ENCODE measurements at regions not wholly inside any gene's neighbourhood (a gene's known extent, or its start where the extent isn't known, plus 50 kb on each side); places are given as distances from the start of the nearest gene placed in this dataset.

DNA sequence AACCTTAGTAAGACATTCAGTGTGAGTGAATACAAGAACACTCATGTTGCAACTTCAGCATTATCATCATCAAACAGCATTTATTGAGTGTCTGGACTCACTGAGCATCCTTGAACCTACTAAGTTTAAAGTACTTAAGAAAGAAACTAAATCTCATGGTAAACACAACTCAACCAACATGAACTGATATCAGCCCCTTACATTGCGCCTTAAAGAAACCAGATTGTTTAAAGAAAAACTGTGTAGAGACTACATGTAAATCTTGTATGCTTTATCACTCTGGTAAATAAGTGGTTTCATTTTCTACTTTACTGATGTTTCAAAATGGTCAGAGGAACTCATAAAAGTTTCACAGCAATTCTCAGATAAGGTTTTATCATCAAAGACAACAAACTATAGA lies 157.5 kb upstream of the FERD3L start:
- TF ChIP-seq POLR2A (IDR thresholded peaks at IDR 0.05): no peak
- TF ChIP-seq, protein P1, sequence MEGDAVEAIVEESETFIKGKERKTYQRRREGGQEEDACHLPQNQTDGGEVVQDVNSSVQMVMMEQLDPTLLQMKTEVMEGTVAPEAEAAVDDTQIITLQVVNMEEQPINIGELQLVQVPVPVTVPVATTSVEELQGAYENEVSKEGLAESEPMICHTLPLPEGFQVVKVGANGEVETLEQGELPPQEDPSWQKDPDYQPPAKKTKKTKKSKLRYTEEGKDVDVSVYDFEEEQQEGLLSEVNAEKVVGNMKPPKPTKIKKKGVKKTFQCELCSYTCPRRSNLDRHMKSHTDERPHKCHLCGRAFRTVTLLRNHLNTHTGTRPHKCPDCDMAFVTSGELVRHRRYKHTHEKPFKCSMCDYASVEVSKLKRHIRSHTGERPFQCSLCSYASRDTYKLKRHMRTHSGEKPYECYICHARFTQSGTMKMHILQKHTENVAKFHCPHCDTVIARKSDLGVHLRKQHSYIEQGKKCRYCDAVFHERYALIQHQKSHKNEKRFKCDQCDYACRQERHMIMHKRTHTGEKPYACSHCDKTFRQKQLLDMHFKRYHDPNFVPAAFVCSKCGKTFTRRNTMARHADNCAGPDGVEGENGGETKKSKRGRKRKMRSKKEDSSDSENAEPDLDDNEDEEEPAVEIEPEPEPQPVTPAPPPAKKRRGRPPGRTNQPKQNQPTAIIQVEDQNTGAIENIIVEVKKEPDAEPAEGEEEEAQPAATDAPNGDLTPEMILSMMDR (IDR thresholded peaks at IDR 0.05): no peak

Measured in esophagus squamous epithelium (tissue), 4 donors.